ENCODE measurements at regions not wholly inside any gene's neighbourhood (a gene's known extent, or its start where the extent isn't known, plus 50 kb on each side); places are given as distances from the start of the nearest gene placed in this dataset.

GRCh38 chr12:105724641-105725040 lies 394.1 kb downstream of the C12orf75 start:
- Histone ChIP-seq H3K9ac (ENCODE audit: low read depth in 2 of 2, low read length in 2 of 2) (no peak overlapping the region), H3K9me3 (no peaks in the 10 kb centered on the region), H3K4me1 (no peaks in the 10 kb centered on the region), H3K27me3 (no peaks in the 10 kb centered on the region), H3K27ac (no peak overlapping the region), H3K36me3 (no peaks in the 10 kb centered on the region), H3K4me3 (no peak overlapping the region)
- intact Hi-C loops (cut with DNase I) = no loop called here
- TF ChIP-seq, protein P1, sequence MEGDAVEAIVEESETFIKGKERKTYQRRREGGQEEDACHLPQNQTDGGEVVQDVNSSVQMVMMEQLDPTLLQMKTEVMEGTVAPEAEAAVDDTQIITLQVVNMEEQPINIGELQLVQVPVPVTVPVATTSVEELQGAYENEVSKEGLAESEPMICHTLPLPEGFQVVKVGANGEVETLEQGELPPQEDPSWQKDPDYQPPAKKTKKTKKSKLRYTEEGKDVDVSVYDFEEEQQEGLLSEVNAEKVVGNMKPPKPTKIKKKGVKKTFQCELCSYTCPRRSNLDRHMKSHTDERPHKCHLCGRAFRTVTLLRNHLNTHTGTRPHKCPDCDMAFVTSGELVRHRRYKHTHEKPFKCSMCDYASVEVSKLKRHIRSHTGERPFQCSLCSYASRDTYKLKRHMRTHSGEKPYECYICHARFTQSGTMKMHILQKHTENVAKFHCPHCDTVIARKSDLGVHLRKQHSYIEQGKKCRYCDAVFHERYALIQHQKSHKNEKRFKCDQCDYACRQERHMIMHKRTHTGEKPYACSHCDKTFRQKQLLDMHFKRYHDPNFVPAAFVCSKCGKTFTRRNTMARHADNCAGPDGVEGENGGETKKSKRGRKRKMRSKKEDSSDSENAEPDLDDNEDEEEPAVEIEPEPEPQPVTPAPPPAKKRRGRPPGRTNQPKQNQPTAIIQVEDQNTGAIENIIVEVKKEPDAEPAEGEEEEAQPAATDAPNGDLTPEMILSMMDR (IDR thresholded peaks at IDR 0.05) = no peak
- no peak for DNase-seq

DNA sequence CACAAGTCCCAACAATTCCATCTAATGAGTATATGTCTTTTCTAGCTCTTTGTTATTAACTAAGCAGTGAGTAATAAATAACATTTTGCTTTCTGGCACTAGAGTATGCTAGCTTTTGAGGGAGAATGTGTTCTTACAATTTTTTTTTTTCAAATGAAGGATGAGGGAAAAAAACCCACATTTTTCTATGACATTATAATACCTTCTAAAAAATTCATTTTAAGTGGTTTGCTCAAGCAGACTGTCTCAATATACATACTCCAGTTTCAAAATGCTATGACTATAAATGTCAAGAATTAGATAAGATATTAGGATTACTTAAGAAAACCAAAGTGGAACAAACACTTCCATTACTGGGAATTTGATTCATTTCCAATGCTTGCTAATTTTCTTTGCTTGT lies 394.6 kb downstream of the C12orf75 start:
- H3K27me3 ChIP-seq = no peaks in the 10 kb centered on the region
- H3K36me3 ChIP-seq = no peaks in the 10 kb centered on the region
- no peak overlapping the region for H3K27ac ChIP-seq
- intact Hi-C loops (cut with DNase I) = no loop called here
- TF ChIP-seq, protein P1 (IDR thresholded peaks at IDR 0.05) = no peak
- no peak overlapping the region for H3K9ac ChIP-seq (ENCODE audit: low read depth in 2 of 2, low read length in 2 of 2)
- no peaks in the 10 kb centered on the region for H3K9me3 ChIP-seq
- no peak for DNase-seq
- H3K4me1 ChIP-seq = no peaks in the 10 kb centered on the region
- H3K4me3 ChIP-seq = no peak overlapping the region

DNA sequence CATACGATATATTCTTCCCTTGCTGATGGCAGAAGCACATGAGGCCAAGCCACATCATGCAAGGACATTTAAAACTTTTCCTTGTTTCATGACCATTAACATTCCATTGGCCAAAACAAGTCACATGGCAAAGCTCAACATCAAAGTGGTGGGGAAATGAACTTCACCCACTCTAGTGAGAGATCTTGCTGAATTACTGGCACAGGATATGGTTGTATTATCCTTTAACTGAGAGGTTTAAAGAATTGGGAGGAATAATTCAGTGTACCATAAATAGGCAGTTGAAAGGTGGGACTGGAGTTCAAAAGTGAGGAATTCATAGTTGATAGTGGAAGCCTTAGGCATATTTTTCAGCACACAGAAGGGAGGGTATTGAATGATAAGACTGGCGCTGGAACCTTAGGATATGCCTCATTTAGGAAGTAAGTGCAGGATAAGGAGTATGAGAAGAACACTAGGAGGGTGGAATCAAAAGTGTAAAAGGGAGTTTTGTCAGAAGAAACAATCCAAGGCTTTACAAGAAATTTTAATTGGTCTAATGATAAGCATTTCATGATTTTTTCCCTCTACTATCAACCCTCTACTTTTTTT lies 398.8 kb downstream of the C12orf75 start:
- no peak overlapping the region for H3K4me3 ChIP-seq
- no peaks in the 10 kb centered on the region for H3K27me3 ChIP-seq
- TF ChIP-seq, protein P1 (IDR thresholded peaks at IDR 0.05) = no peak
- no peaks in the 10 kb centered on the region for H3K36me3 ChIP-seq
- H3K9me3 ChIP-seq = no peaks in the 10 kb centered on the region
- intact Hi-C loops (cut with DNase I) = no loop called here
- DNase-seq = no peak
- H3K9ac ChIP-seq (ENCODE audit: low read depth in 2 of 2, low read length in 2 of 2) = no peak overlapping the region
- H3K27ac ChIP-seq = no peak overlapping the region
- no peaks in the 10 kb centered on the region for H3K4me1 ChIP-seq

GRCh38 chr12:105729926-105730325 lies 399.4 kb downstream of the C12orf75 start:
- no peaks in the 10 kb centered on the region for H3K36me3 ChIP-seq
- H3K4me1 ChIP-seq = no peaks in the 10 kb centered on the region
- TF ChIP-seq, protein P1 (IDR thresholded peaks at IDR 0.05) = no peak
- no peak overlapping the region for H3K27ac ChIP-seq
- H3K27me3 ChIP-seq = no peaks in the 10 kb centered on the region
- no peak overlapping the region for H3K9ac ChIP-seq (ENCODE audit: low read depth in 2 of 2, low read length in 2 of 2)
- no peaks in the 10 kb centered on the region for H3K9me3 ChIP-seq
- H3K4me3 ChIP-seq = no peak overlapping the region
- intact Hi-C loops (cut with DNase I) = no loop called here
- DNase-seq = no peak

DNA sequence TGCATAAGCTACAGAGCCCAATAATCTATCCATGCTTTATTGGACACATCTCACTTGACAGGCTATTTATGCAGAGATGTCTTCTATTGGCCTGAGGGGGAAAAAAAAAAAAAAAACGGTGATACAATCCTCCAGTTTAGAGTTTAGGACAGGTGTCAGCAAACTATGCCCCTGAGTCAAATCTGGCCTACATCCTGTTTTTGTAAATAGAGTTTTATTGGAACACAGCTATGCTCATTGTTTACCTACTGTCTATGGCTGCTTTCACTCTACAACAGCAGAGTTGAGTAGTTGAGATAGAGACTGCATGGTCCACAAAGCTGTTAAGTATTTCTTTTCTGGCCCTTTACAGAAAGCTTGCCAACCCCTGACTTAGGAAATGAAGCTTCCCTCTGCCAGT lies 403.1 kb downstream of the C12orf75 start:
- intact Hi-C loops (cut with DNase I) = no loop called here
- TF ChIP-seq, protein P1 (IDR thresholded peaks at IDR 0.05) = no peak

More for the DNA sequence above, 403.1 kb downstream of the C12orf75 start:
- no peak overlapping the region for H3K4me3 ChIP-seq
- no peak overlapping the region for H3K27ac ChIP-seq
- no peak for DNase-seq
- no peaks in the 10 kb centered on the region for H3K4me1 ChIP-seq
- H3K9me3 ChIP-seq = no peaks in the 10 kb centered on the region
- H3K27me3 ChIP-seq = no peaks in the 10 kb centered on the region
- H3K9ac ChIP-seq (ENCODE audit: low read depth in 2 of 2, low read length in 2 of 2) = no peak overlapping the region
- no peaks in the 10 kb centered on the region for H3K36me3 ChIP-seq

Data from colonic mucosa (tissue), 4 donors.